GM18870 (cell line): ENCODE measurements at regions not wholly inside any gene's neighbourhood (a gene's known extent, or its start where the extent isn't known, plus 50 kb on each side); places are given as distances from the start of the nearest gene placed in this dataset.

Experiments used
- ATAC-seq: cut with Tn5 transposase; IDR thresholded peaks from one replicate; pipeline ENCODE4 v1.9.1; 2021; ENCODE audit warnings: moderate library complexity; ENCODE audit not compliant: unreplicated experiment

DNA sequence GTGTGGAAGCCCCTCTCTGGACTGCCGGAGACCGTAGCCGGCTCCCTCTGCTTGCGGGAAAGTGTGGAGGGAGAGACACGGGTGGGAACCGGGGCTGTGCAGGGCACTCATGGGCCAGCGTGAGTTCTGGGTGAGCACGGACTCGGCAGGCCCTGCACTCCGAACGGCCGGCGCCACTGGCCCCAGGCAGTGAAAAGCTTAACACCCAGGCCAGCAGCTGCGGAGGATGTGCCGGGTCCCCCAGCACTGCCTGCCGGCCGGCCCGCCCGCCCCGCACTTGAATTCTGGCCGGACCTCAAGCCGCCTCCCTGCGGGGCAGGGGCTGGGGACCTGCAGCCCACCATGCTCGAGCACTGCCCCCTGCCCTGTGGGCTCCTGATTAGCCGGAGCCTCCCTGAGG, 147.0 kb downstream of the FGF9 start:
- no peak for ATAC-seq

DNA sequence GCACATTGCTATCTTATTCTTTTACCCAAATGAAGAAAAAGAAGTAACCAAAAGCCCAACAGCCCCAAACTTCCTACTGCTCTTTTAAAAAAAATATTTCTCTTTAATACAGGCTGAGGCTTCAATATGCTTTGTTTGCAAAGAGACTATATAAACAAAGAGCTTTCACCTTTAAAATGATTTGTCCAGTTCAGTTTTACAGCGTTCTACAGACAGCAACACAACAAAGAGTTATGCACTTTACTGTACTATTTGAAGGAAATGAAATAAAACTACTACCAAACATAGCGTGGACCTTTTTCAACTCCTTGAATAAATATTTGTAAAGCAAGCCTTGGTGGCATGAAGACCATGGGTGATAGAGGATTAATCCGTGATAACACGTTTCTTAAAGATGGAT, 151.2 kb downstream of the FGF9 start:
- ATAC-seq = no peak

DNA sequence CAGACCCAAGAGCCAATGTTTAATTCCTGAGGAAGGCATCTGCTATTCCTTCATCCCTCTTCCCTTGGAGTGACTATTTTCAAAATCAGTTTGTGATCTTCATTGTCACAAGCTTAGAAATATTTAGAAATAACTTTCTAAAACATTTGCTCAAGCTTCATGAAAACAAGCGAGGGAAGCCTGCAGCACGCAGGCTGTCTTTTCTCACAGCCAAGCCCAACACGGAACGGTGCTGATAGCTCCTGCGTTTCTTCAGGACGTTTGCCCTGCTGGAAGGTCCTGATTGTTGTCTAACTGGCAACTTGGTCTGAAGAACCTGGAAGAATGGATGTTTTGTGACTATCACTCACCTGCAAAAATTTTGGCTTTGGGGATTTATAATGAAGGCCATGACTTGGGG, 152.5 kb downstream of the FGF9 start:
- no peak for ATAC-seq

DNA sequence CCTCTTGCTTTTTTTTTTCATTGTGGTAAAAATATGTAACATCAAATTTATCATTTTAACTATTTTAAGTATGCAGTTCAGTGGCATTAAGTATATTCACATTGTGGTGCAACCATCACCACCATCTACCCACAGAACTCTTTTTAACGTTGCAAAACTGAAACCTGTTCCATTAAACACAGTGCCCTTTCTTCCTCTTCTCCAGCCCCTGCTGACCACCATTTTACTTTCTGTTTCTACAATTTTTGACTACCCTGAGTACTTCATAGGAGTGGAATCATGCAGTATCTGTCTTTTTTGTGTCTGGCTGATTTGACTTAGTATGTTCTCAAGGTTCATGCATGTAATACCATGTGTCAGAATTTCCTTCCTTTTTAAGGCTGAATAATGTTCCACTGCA, 153.1 kb downstream of the FGF9 start:
- ATAC-seq = peak; percentile 72

DNA sequence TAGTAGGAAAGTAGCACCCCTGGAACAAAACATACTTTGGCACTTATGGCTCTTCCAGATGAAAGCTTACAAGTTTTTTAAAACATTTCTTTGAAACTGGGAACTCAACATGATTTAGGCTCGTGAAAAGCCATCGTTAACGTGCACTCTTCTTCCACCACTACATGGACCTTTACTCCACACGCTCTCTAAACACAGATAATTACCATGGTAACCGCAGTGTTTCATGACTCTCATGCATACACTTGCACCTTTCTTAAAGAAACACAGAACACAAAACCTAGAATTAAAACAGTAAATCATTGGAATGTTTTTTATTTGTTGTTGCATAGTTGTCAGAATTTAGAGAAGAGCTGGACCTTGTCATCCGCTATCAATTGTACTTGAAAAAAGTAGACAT, 154.3 kb downstream of the FGF9 start:
- ATAC-seq = no peak

DNA sequence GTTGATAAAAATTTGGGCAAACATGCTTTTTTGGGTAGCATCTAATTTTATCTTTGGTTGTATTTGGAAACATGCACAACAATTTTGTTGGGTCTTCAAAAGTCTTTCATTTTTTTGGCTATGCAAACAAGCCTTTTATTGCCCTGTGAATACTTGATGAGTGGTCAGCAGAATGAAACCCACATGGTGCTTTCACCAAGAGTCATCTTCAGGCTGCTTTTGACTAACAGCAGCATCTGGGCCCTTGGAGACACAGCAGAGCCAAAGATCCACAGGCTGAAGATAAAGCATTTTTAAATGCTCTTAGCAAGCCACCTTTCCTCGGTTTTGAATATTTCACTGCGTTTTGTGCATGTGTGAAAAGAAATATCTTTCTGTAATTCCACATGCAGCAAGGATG, 154.9 kb downstream of the FGF9 start:
- no peak for ATAC-seq

DNA sequence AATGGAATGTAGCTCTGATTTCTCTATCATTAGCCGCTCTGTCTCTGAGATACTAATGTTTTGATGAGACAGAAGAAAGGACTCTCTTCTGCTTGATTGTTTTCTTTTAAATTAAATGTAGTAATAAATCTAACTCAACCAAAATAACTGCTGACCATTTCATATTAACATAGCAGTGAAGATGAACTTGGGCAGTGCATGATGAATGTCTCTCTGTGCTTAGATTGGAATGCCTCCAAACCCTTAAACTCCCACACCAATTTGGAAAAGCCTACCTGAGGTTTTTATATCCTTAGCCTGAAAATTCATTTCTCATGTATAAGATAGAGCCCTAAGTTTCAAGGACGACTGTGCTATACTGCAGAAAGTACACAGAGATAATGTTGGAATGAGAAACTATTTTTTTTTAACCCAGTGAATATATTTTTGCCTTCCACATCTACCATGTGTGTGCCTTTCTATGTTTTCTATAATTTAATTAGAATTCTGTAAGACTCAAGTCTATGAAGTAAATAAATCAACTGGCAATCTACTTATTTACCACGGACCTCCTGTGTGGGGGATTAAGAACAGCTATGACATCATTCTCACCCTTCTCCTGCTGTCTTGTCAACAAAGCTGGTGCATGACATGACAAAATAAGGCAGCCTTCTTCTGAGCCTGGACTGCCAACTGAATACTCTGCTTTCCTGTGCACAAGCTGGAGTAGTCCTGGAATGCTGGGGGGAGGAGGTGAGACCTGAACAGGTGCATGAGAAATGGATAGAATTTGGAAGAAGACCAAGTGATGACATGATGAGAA, 155.5 kb downstream of the FGF9 start:
- ATAC-seq = no peak

DNA sequence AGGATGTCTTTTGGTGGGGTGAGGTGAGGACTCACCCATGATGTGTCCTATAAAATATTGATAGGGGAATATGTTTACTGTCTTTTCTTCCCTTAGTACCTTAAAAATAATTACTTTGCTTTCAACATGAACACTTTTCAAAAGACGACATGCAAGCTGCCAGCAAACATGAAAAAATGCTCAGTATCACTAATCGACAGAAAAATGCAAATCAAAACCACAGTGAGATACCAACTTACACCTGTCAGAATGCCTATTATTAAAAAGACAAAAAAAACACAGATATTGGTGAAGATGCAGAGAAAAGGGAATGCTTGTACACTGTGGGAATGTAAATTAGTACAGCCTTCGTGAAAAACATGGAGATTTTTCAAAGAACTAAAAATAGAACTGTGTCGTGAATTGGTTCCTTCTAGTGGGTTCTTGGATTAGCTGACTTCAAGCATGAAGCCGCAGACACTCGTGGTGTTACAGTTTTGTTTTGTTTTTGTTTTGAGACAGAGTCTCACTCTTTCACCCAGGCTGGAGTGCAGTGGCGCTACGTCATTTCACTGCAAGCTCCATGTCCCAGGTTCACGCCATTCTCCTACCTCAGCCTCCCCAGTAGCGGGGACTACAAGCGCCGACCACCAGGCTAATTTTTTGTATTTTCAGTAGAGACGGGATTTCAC, 160.9 kb downstream of the FGF9 start:
- ATAC-seq = no peak

DNA sequence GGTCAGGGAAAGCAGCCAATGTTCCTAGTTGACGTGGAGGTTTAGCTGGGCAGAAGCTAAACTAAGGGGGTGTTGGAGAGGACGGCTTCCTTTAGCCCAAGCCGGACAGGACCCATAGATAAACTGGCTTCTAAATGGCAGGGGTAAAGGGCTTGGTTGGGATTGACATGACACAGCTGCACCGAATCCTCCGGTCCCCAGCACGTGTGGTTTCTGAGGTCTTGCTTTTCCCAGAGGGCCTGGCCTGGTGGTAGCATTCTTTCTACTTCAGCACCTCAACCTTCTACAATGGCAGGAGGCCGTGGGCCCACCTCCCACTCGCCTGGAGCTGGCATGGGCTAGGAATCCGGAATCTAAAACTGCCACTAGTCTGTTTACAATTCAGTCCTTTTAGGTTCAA, 163.0 kb downstream of the FGF9 start:
- ATAC-seq = no peak

DNA sequence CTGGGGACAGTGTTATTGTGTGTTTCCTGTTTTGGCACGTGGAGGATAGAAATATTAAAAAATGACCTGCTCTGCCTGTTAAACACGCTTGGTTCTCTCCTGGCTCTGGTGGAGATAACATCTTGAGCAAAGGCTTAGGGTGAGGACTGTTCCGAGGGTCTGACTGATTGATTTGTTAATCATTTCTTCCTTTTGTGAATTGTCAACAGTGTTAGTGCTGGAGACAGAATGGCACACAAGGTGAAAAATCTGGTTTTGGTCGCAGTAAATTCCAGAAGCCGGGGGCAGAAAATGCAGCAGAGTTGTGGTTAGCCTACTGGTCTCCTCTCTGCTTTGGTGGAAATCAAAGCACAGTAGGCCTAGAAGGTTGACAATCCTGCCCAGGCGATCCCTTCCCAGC, 163.6 kb downstream of the FGF9 start:
- ATAC-seq = no peak

DNA sequence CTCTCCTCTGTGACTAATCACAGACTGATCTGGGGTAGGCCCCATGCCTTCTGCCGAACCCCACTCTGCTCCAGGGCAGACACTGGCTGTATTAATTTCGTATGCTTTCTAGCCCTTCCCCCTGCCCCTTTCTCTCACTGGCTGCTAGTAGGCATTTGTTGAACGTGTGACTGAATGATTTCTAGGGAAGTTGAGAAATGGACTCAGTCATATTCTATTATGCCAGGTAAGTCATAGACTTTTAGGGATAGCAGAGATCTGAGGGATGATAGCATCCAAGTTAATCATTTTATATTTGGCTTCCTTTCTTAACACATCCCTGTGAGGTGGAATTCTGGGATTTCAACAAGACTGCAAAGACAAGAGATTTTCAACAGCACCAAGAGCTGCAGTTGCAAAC, 166.4 kb downstream of the FGF9 start:
- no peak for ATAC-seq

DNA sequence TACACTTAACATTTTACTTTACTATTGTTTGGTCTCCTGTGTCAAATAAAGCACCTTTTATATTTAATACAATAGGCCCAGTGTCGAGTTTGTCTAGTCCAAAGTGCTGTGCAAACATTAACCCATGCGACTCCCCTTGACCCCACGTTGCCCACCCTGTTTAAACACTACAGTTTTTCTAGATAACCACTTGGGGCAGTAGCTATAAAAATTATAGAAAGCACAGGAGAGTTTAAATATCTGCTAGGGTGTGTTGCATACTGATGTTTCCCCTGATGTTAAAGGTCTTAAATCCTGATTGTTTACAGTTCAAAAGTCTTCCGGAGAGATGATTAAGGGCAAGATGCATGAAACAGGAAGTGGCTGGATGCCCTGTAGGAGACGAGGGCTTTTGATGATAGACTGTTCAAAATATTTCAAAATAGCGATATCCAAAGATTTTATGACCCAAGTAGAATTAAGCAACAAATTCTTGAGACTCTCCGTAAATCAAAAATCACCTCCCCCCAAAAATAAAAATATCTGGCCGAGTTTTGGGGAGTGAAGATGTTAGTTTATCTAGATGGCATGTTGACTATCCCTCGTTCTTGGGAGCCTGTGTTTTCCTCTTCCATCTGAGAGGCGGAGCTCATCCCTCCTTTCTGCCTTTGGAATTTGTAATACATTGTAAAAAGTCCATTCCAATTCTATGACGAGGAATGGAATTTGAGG, 167.1 kb downstream of the FGF9 start:
- no peak for ATAC-seq

DNA sequence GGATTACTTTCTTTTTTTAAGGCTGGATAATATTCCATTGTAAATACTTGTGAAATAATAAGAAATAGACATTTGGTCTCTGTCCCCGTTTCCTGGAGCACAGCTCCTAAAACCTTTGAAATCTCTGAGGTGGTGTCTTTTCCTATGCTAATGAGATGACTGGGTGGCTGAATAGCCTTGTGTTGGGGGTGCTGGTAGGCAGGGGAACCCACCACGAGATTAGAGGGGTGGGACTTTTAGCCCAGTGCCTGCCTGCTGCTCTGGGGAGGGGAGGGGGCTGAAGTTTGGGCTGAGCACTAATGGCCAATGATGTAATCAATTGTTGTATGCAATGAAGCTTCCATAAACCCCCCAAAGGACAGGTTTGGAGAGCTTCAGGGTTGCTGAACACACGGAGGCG, 175.7 kb downstream of the FGF9 start:
- no peak for ATAC-seq

DNA sequence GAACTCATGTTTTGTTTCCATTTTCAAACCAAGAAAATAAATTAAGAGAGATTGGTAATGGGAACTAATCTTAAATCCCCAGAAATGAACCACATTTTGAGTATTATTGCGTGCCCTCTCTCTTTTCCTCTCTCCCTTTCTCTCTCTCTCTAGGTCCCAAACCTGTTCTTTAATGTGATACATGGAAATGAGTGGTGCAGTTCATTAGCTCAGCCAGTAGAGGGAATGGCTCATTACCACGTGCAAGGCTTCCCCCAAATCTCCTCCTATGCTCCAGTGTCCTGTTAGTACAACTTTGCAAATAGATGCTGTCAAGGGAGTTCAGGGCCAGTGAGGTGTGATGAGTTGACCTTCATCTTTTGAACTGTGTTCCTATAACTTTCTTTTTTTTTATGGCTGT, 178.4 kb downstream of the FGF9 start:
- ATAC-seq = peak; percentile 96

DNA sequence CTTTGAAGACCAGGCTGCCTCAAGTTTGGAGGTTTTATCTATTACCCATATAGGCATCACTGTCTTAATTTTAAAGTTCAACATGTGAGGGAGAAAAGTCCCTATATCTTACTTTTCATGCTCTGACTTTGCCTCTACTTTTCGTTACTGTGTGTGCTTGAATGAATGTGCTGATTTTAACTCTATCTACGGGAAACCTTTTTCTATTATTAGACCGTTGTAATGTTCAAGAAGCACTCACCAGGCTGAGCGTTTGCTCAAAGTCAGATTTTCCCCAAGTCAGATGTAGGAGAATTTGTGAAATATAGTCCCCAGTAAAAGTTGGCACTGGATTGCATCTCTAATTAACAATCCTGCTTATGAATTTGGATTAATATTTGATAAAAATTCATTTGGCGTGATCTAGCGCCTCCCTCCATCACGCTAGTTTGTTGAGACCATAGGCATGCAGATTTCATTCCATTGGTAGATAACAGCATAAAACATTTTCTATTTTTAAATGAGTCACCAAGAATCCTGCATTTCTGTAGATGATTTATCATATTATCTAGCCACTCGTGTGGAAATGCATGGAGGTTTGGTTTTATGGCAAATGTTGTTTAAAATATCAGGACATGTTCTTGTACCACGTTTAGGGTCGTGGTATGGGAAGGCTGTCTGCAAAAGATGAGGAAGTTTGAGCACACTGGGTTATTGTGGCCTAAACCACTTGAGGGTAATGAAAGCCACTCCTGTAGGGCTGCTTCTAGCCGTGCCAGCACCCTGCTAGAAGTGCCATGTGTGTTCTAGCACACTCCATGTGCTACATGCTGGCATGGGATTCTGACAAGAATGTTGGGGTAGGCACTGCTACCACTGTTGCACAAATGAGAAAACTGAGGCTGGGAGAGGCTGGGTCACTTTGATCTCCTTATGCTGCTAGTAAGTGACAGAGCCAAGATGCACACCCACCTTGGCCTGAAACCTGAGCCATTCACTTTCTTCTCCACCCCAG, 179.4 kb downstream of the FGF9 start:
- no peak for ATAC-seq

DNA sequence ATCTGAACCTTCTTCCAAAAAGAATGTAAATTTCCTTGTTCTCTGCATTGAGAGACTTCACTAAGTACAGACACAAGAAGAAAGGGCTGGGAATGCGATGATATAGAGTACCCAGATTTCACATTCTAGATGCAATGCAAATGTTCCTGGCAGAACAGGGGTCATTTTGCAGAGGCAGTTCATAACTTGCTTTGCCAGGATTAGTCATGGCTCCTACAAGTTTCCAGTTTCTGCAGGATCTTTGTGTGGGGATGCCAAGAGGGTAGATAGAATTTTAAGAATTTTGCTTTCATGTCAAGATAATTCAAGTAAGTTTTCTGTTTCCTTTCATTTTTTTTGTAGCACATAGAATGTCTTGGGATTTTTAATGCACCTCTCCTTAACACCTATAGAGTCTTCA, 181.2 kb downstream of the FGF9 start:
- ATAC-seq = no peak

DNA sequence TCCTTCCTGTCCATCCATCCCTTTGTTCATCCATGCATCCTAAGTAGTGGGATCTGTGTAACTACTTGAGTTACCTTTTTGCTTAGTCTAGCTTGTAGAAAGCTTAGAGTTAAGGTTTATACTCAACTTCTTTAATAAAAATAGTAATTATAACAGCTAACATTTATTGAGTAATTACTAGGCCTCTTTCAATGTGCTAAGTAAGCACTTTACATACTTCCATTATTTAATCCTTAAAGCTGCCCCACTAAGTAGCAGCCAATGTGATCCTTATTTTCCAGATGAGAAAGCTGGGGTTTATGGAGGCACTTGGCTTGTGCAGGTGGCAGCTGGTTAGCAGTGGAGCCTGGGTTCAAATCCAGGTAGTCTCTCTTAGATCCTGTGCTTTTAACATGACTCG, 182.9 kb downstream of the FGF9 start:
- ATAC-seq = no peak

DNA sequence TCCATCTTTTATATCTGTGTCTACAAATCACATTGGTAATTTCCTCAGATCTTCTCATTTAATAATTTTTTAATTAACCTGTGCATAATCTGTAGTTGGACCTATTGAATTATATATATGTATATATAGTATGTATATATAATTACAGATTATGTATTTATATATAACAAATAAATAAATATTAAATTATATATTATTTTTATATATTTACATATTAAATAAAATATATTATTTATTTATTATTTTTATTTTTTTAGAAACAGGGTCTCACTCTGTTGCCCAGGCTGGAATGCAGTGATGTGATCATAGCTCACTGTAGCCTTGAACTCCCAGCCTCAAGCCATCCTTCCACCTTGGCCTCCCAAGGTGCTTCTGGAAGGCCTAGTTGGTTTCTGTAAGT, 197.9 kb downstream of the FGF9 start:
- ATAC-seq = no peak

DNA sequence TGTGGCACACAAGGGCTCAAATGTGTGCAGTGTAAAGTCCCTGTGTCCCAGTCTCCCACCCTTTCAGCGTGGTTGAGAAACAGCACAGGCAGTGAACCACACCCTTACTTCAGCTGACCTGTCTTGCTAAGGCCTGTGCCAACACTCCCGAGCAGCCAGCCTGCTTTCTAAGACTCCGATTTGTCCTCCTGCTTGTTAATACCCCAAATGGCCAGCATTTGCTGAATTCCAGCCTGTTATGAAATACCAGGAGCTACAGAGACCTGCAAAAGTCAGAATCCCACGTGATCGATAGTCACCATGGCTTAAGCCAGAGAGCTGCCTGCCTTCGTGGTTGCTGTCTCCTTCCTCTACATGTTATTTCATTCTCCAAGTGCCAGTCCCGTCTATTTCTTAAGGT, 200.5 kb downstream of the FGF9 start:
- ATAC-seq = no peak

DNA sequence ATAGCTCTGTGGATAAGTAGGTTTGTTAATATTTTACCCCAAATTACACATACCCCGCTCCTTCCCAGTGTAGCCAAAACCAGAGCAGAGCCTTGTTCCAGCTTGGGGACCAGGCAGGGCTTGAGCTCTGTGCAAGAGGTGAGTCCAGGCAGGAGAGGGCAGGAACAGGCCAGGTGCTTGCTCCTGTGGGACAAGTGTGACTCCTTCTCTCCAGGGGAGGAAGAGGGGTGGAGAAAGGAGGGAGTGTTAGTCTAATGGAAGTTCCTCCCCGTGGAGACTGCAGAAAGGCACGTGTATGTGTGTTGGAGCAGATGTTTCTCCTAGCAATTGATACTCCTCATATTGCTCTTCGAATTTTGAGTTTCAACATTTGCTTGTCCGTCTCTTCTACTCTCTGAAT, 201.0 kb downstream of the FGF9 start:
- ATAC-seq = no peak

DNA sequence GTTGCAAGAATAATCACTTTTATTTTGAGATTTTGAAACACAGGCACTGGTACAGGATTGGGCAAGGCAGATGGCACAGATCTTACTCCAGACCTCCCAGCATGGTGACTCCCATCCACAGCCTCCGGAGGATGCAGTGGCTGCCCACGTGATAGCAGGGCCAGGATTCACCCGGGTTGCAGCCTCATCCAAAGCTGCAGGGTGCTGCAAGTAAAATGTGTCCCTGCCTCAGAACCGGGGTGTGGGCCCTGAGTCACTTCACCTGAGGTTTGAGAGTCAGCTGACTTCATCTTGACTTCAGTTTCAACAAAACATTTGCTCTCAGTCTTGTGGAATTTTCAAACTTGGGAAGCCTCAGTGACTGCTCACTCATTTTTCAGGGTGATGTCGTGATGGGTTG, 201.9 kb downstream of the FGF9 start:
- no peak for ATAC-seq
